Skin epidermis (tissue), 12 donors: ENCODE measurements at regions not wholly inside any gene's neighbourhood (a gene's known extent, or its start where the extent isn't known, plus 50 kb on each side); places are given as distances from the start of the nearest gene placed in this dataset.

ENCODE experiments used
- H3K27ac ChIP-seq, 21 experiments: fragments of 200-600 bp; sonication (generic) in 11 of 21; one replicate each; pipeline ENCODE4 v1.5.0; 2020; ENCODE audit warnings: mild to moderate bottlenecking in 3 of 21, inconsistent platforms in 2 of 21, moderate library complexity in 2 of 21
- H3K4me3 ChIP-seq, 7 experiments: fragments of 200-600 bp; sonication (generic) in 2 of 7; one replicate each; pipeline ENCODE4 v1.5.0; 2020; ENCODE audit warnings: inconsistent platforms in 2 of 7, mild to moderate bottlenecking in 2 of 7, moderate library complexity in 1 of 7

DNA sequence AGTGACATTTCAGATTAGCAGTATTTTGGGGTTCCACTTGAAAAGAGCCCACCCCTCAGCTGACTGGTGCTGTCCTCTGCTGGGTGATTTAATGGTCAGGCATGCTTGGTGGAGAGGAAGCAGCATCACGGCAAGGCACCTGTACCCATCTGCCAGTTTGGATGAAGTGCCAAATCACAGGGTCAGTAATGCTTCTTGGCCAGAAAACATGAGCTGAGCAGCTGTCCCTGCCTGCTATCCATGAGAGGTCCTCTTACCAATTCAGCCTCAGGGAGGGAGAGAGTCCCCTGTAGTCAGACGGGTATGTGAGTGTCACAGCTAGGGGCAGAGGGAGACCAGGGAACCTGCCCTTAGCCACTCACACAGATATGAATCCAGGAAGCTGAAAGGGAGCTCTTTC lies 137.9 kb downstream of the SEC61B start:
- no peak overlapping the region for H3K27ac ChIP-seq
- no peak overlapping the region for H3K4me3 ChIP-seq

- Histone ChIP-seq H3K4me3 (no peak overlapping the region), H3K27ac (no peak overlapping the region)
Observed at GRCh38 chr9:99361817-99362216, 139.7 kb downstream of the SEC61B start.

GRCh38 chr9:99362321-99362720 lies 140.2 kb downstream of the SEC61B start:
- H3K4me3 ChIP-seq = no peak overlapping the region
- no peak overlapping the region for H3K27ac ChIP-seq

GRCh38 chr9:99363509-99363908 lies 141.4 kb downstream of the SEC61B start:
- Histone ChIP-seq H3K4me3 (no peak overlapping the region), H3K27ac (no peak overlapping the region)

- Histone ChIP-seq H3K27ac (no peak overlapping the region), H3K4me3 (no peak overlapping the region)
Observed at GRCh38 chr9:99365233-99365980, 143.3 kb downstream of the SEC61B start.

DNA sequence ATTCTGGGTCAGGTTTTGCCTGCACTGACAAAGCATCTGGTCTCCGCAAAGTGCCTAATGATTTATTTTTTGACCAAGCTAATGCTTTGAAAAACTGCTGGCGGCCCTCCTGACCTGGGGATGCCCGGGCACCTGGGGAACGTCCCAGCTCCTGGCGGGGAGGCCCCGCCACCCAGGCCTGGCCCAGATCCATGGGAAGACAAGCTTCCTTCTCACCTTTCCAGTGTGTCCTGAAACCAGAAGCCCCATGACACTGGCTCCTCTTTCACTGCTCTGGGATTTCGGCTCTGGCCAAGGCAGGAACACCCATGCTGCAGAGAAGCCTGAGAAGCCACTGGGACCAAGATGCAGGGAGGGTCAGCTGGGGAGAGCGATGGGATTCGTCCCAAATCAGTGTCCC lies 144.1 kb downstream of the SEC61B start:
- Histone ChIP-seq H3K27ac (no peak overlapping the region), H3K4me3 (no peak overlapping the region)

GRCh38 chr9:99366621-99367020 lies 144.5 kb downstream of the SEC61B start:
- no peak overlapping the region for H3K27ac ChIP-seq

GRCh38 chr9:99368341-99369326 lies 146.6 kb downstream of the SEC61B start:
- H3K4me3 ChIP-seq = peak overlapping the region; percentile 11 to 30 (median 25)
- peak overlapping the region in 14 of 21 experiments; percentile 28 to 76 (median 60) for H3K27ac ChIP-seq

More at GRCh38 chr9:99366621-99367020, 144.5 kb downstream of the SEC61B start:
- no peak overlapping the region for H3K4me3 ChIP-seq

DNA sequence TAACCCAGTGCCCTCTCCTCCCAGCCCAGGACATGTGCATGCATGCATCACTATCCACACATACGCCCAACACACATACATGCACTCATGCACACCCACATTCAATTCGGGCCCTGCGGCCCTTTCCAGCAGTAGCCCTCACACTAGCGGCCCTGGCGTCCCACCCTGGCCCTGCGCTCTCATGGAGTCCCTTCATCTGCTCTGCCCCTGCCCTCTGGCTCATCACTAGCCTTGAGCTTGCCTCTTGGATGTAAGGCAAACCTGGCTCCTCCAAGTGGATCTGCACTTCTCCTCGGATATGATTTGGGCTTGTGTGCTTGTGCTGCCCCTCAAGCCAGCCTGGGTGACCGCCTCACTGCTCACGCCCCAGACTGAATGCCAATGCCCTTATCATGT lies 147.2 kb downstream of the SEC61B start:
- Histone ChIP-seq H3K27ac (peak overlapping the region in 2 of 21 experiments; percentile 69 to 72), H3K4me3 (no peak overlapping the region)

DNA sequence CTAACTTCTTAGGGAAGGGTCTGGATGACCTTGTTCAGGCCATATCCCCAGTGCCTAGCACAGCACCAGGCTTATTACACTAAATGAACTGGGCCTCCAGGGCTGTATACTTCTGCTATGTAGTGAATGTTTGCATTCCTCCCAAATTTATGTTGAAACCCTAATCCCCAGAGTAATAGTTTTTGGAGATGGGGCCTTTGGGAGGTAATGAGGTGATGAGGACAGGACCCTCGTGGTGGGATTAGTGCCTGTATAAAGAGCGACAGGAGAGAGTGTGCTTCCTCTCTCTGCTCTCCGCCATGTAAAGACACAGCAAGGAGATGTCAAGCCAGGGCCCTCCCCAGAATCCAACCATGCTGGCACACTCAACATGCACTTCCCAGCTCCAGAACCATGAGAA lies 148.3 kb downstream of the SEC61B start:
- no peak overlapping the region for H3K27ac ChIP-seq

DNA sequence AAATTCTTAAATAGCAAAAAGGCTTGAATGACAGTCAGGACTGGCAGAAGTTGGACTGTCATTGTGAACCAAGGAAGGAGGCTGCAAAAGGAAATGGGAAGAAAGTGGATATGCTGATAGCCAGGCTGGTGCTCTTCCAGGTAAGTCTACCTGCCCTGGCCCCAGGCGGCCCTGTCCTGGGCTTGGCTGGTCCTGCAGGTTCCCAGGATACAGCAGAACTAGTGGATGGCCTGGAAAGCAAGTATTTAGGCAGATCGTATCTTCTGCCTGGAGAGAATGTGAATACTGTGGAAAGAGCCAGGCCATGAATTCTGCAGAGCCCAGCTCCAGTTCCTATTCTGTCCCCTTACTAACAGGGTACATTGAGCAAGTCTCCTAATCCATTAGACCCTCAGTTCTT lies 149.3 kb downstream of the SEC61B start:
- H3K27ac ChIP-seq = no peak overlapping the region
- H3K4me3 ChIP-seq = no peak overlapping the region

More for the DNA sequence above, 148.3 kb downstream of the SEC61B start:
- H3K4me3 ChIP-seq = no peak overlapping the region

- Histone ChIP-seq H3K4me3 (no peak overlapping the region), H3K27ac (no peak overlapping the region)
Observed at GRCh38 chr9:99373912-99374311, 151.8 kb downstream of the SEC61B start.

GRCh38 chr9:99374793-99375192 lies 152.7 kb downstream of the SEC61B start:
- no peak overlapping the region for H3K4me3 ChIP-seq
- no peak overlapping the region for H3K27ac ChIP-seq

DNA sequence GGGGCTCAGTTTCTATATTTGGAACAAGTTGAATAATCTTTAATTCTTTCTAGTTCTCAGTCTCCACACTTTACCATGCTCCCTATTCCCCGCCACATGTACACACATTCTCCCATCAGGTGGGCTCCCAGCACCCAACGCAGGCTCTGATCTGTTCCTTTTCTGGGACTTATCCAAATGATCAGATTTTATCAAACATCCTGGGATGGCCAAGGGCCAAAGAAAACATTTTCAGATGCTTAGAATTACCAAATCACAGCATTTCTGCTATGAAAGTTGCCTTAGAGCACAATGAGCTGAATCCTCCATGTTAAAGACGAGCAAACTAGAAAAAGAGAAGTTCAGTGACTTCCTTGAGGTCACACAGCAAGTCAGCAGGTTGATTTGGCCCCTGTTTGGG lies 153.4 kb downstream of the SEC61B start:
- H3K4me3 ChIP-seq = no peak overlapping the region
- no peak overlapping the region for H3K27ac ChIP-seq

GRCh38 chr9:99377790-99378775 lies 156.0 kb downstream of the SEC61B start:
- Histone ChIP-seq H3K4me3 (no peak overlapping the region), H3K27ac (no peak overlapping the region)

GRCh38 chr9:99383536-99383935 lies 161.5 kb downstream of the SEC61B start:
- Histone ChIP-seq H3K27ac (no peak overlapping the region), H3K4me3 (no peak overlapping the region)

DNA sequence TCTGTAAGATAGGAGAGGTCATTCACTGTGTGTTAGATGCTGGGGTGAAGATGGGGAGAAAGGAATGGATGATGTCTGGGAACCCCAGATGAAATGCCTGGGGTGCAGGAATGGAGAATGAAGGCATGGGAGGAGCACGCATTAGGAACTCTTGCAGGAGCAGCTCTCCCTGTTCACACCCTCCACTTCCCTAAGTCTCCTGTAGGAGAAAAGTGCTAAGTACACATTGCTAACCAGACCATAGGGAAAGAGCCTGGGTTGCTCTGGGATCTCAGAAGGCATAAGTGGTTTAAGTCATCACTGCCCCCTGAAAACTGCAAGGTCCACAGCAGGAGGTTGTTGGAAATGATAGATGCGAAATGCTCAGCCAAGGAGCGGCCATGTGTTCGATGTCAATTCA lies 163.1 kb downstream of the SEC61B start:
- Histone ChIP-seq H3K27ac (peak overlapping the region in 1 of 21 experiments; percentile 34), H3K4me3 (no peak overlapping the region)

- Histone ChIP-seq H3K4me3 (no peak overlapping the region), H3K27ac (peak overlapping the region in 4 of 21 experiments; percentile 22 to 49 (median 37))
Observed at GRCh38 chr9:99385814-99386279, 163.8 kb downstream of the SEC61B start.

DNA sequence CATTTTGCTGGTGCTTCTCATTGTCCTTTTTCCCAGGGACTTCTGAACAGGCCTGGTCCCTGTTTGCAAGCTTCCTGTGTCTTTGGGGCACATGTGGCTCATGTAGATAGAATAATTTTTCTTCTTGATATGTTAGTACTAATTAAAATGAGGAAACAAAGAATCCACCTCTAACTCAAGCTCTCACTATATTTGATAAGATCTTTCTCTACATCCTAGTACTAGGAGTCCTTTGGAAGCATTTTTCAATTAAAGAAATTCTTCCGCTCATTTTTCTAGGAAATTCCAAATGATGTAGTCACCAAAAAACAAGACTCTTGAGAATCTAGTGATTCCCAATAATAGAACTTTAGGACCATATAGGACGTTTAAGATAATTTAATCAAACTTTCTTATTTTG lies 165.3 kb downstream of the SEC61B start:
- no peak overlapping the region for H3K4me3 ChIP-seq
- H3K27ac ChIP-seq = peak overlapping the region in 1 of 21 experiments; percentile 60
